T-helper 9 cell (primary cell): ENCODE measurements at regions not wholly inside any gene's neighbourhood (a gene's known extent, or its start where the extent isn't known, plus 50 kb on each side); places are given as distances from the start of the nearest gene placed in this dataset.
"Not testable (repeated sequence)": the region's sequence is repeated elsewhere in the genome, so short reads cannot be mapped to it uniquely, and the experiment has no call there.

Experiments
- DNase-seq: peaks from one replicate; pipeline ENCODE4 v3.0.0-alpha.2; 2020

DNA sequence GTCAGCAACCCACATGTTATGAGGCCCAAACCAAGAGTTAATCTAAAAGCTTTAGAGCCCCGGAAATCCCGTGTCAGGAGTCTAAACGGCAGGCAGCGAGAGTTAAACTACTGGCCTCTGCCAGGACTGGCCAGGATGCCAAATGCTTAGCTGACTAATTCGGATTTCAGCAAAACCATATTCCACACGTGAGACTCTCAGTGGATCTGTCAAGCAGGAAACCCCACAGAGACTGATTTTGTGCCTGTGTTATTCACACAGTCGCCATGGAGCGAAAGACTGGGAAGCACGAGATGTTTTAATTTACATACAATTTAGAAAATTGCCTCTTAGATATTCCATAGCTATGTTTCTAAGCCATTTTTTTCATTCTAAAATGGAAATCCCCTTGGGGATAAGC lies 152.9 kb downstream of the RNASET2 start:
- no peak for DNase-seq

DNA sequence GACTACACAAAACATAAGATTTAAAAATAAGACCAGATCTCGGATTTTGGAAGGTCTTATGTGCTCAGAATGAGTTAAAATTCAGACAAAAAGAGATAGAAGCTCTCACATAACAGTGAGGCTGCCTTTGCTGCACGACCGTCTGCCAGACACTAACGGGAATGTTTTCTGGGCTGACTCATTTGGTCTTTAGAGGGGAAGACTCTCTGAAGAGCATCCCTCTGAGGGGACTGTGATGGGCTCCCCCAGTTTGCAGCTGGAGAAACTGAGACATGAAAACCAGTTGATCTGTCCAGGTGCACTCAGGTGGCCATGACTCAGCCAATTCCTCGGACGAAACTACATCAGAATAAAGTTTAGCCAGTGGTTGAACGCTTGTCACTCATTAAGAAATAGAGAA lies 153.9 kb downstream of the RNASET2 start:
- DNase-seq, result no peak

DNA sequence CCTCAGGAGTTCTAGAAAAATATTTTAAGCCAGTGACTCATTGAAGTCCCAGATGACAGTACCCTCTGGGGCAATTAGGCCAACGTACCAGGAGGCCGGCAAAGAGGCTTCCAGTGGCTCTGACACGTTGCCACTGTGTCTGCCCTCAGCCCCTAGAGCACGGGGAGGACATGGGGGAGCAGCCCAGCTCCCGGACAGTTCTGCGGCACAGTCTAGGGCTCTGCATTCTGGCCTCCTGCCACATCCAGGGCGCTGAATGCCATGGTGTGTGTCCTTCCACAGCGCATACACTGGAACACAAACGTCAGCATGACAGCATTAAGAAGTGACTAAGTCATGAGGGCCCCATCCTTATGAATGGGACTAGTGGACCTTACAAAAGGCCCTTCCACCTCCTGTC lies 156.2 kb downstream of the RNASET2 start:
- no peak for DNase-seq

DNA sequence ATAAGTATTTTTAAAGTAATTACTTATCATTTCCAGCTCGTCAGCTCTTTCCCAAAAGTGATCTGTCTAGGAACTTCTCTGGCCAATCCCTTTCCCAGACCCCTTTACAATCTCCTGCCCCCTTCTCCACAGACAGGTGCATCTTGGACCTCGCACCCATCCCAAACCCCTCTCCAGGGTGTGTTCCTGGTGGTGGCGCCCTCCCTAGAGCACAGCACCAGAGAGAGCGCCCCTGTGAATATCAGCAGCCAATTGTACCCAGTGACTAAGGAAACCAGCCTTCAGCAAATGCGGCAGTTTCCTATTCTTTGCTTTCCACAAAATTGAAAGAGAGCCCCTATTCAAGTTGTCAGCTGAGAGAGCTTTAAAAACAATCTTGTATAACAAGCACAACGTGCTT lies 157.7 kb downstream of the RNASET2 start:
- DNase-seq, result no peak

DNA sequence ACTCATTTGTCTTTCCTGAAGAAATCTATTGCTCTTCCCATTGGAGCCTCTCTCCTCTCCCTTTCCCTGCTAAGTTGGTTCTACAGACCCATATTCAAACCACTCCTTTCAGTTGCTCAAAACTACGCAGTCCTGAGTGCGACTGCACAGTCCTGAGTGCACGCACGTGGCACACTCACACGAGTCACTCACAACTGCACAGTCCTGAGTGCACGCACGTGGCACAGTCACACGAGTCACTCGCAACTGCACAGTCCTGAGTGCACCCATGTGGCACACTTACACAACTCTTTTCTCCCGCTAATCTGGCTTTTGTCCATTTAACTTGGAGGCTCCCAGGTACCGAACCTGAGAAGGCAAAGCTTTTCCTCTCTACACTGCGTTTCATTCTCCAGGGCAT lies 159.7 kb downstream of the RNASET2 start:
- no peak for DNase-seq

DNA sequence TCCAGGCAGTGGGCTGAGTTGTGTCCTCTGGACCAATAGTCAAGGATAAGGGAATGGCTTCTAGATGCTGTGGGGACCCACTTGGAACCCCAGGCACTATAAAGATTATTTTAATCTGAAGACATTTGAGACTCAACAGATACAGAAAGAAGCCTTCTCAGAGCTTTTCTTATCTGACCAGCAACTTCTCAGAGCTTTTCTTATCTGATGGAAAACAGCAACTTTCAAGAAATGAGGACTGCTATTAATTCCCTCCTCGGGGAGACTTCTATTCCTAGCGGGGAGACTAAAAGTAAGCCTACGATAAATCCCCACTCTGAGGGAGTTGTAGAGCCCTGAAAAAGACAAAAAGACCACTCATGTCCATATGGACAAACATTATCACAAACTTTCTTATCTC lies 160.5 kb downstream of the RNASET2 start:
- no peak for DNase-seq

DNA sequence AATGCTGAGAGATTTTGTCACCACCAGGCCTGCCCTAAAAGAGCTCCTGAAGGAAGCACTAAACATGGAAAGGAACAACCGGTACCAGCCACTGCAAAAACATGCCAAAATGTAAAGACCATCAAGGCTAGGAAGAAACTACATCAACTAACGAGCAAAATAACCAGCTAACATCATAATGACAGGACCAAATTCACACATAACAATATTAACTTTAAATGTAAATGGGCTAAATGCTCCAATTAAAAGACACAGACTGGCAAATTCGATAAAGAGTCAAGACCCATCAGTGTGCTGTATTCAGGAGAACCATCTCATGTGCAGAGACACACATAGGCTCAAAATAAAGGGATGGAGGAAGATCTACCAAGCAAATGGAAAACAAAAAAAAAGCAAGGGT lies 163.8 kb upstream of the RPS6KA2 start:
- DNase-seq, result not testable (repeated sequence)

DNA sequence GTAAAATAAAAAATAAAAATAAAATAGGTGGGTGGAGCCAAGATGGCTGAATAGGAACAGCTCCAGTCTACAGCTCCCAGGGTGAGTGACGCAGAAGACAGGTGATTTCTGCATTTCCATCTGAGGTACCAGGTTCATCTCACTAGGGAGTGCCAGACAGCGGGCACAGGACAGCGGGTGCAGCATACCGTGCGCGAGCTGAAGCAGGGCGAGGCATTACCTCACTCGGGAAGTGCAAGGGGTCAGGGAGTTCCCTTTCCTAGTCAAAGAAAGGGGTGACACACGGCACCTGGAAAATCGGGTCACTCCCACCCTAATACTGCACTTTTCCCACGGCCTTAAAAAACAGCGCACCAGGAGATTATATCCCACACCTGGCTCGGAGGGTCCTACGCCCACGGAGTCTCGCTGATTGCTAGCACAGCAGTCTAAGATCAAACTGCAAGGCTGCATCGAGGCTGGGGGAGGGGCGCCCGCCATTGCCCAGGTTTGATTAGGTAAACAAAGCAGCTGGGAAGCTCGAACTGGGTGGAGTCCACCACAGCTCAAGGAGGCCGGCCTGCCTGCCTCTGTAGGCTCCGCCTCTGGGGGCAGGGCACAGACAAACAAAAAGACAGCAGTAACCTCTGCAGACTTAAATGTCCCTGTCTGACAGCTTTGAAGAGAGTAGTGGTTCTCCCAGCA lies 161.9 kb upstream of the RPS6KA2 start:
- DNase-seq, result not testable (repeated sequence)

DNA sequence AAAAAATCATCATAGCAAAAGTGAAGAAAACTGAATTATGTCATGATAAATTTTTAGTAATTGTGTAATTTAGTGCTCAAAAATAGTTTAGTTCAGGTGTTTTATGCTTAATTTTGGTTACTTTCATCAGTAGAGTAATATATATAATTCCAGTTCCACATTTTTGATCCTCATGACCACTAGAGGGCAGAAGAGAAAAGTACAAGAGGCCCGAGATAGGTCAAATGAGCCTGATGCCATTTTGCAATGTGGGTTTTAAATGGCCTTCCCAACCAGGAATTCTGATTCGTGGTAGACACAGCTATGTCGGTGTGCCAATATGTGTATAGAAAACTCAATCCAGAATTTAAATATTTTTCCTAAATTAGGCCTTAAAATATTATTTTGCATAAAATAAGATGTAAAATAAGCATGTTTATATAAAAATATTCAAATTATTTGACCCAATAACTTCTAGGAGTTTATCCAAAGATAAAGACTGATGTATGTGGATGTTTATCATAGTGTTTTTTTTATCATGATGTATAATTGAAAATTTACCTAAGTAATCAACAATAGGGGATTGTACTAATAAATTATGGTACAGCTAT lies 159.7 kb upstream of the RPS6KA2 start:
- no peak for DNase-seq

DNA sequence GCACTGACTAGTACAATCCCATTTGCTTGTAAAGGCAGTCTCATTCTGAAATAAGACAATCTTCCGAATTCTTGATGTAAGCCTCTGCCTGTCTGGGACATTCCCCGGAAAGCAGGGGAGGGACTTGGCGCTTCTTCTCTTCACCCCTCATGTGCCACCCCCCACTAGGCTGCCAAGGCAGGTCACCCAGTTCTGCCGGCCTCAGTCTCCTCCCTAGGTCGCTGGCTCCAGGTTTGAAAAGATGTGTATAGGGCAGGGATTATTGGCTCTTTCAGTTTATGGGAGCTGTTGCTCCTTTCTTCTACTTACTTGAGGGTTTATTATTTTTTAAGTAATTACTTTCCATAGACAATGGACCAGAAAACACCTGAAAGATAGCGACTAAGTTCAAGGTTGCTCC lies 158.1 kb upstream of the RPS6KA2 start:
- no peak for DNase-seq

DNA sequence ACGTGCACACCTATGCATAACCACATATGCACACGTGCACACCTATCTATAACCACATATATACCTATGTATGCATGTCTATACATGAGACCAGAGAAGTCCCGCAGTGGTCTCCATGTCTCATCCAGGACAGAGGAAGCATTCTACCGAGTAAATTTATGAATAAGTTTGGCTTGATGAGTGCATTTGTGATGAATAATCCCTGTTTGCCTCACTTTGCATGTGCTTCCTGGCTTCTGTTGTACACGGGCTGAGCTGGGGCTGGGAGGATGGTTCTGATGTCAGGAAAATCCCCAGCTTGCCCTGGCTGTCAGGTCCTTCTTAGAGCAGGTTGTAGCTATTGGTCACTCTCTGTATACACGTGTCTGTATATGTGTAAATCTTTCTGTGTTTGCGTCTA lies 157.6 kb upstream of the RPS6KA2 start:
- DNase-seq, result no peak

DNA sequence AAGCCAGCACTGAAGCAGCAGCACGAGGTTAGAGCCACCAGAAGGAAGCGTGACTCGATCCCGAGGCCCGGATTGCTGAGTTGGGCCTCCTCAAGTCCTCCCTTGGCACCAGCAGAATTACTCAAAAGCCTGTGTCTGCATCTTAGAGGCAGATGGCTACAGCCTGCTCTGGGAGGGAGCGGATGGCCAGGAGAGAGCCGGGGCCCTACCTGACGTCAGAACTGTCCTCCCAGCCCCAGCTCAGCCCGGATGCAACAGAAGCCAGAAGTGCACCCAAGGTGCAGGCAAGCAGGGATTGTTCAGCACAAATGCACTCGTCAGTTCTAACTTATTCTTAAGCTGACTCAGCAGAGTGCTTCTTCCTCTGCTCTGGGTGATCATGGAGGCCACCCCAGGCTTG lies 155.5 kb upstream of the RPS6KA2 start:
- DNase-seq, result no peak

DNA sequence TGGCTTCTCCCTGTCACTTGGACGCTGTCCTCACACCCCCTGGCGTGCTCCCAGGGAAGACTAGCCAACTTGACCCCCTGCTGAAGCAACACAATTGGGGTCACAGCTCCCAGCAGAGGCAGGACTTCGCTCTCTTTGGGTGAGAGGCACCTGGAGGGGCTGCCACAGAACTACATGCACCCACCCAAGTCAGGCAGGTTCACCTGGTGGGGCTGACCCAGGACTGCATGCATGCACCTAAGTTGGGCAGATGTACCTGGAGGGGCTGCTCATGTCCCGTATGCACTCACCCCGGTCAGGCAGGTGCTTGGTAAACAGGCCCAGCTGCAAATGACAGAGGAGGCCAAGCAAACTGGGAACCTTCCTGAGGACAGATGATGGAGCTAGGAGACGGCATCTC lies 154.3 kb upstream of the RPS6KA2 start:
- DNase-seq, result no peak

DNA sequence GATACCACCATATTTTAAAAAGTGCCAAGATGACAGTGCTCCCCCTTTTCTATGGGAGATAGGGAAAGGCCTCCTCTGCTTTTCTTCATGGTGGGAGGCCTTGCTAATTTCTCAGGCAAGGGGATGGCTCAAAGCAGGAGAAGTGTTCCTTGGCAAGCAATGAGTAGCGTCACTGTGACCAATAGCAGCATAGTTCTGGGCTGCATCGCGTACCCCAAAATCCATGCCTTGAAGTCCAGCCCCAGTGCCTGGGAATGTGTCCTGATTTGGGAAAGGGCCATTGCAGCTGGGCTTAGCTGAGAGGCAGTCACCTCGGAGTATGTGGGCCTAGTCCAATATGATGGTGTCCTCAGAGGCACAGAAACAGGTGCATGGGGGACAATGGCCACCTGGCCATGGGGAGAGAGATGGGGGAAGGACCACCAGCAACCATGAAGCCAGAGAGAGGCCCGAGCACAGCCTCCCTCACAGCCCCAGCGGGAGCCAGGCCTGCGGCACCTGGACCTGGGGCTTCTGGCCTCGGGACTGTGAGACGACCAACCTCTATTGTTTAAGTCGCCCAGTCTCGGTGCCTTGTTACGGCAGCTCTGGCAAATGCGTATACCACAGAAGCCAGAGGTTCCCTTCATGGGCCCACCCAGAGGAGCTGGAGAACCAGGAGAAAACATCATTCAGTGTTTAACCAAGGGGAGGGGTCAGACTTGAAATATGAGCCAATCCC lies 153.1 kb upstream of the RPS6KA2 start:
- no peak for DNase-seq

DNA sequence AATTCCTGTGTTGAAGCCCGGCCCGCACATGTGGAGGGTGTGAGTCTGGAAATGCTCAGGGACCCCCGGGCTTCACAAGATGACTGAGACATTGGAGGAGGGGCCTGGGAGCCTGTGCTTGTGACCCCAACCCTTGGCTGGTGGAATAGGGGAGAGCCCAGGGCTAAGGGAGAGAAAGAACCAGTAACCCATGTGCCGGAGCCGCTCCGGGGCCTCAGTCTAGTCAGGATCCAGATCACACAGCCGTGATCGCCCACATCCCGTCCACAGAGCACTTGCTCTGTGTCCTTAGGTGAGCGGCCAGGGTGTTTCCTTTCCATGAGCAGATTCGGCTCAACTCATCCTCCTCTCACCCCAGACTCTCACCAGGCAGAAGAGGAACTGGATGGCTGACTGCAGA lies 152.3 kb upstream of the RPS6KA2 start:
- DNase-seq, result no peak

DNA sequence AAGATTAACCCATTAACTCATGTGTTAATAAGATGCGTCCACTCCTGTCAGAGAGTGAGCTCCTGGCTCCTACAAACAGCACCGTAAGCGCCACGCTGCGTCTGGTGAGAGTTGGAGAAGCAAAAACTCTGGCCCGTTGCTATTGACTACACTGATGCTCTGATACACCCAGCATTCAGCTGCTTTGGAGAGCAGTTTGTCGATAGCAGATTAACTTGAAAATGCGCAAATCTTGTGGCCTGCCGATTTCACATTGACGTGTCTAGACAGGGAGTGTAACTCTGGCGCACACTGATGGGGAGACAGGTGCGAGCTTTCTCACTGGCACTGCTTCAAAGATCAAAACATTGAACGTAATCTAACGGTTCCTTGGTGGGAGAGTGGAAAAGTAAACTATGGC lies 151.7 kb upstream of the RPS6KA2 start:
- no peak for DNase-seq

DNA sequence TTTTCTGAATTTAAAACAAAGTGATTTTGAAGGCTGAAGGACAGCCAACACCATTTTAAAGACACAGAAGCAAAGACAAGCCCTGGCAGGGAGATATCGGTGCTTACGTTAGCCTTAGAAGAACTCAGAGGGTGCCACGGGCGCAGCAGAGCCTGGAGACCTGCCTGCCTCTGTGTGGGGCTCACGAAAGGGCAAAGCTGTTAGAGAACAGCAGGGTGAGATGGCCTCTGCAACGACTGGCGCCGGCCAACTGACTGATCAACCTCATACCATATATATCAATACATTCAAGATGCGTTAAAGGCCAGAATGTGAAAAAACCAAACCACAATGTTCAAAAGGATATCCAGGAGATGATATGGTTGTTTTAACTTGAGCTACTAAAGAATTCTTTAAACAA lies 151.0 kb upstream of the RPS6KA2 start:
- no peak for DNase-seq

DNA sequence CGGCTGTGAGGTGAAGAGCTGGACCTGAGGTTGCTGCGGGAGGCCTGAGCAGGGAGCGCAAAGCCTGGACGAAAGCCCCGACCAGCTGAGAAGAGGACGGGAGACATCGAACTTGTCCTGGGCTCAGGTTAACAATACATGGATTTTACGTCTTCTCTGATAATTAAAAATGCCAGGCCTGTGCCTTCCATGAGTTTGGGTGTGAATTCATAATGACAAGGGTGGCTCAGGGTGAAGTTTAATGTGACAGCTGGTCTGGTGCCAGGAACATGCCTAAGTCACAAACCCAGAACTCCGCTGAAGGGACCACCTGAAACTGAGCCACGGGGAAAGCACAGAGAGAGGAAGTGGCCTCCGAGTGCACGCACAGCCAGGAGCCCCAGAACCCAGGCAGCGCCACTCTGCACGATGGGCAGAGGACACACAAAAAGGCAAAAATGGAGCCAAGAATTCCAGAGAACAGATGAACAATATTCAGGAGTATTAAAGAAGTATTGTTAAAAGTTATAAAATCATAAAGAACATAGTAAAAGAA lies 150.1 kb upstream of the RPS6KA2 start:
- no peak for DNase-seq

DNA sequence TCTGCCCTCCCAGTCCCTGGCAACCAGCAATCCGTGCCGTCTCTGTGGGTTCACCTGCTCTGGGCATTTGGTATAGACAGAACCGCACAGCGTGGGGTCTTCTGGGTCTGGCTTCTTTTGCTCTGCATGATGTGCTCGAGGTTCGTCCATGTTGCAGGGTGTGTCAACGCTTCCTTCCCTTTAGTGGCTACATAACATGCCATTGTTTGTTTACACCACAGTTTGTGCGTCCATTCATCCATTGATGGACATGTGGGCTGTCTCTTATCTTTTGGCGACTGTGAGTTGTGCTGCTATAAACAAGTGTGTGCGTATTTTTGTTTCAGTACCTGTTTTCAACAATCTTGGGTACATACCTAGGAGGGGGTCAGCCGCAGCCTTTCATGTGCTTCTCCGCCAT lies 149.5 kb upstream of the RPS6KA2 start:
- DNase-seq, result no peak

DNA sequence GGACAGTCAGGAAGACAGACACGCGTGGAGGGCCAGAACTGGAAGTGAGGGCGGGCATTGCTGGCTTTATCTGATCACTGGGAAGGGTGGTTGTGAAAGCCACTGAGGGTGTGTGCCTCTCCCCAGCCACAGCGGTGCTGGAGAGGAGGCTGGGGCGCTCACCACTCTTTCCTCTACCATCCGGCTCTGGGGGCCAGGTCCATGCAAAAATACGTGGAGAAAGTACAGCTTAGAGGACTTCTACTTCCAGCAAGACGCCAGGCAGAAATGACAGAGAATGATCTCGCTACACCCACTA lies 148.8 kb upstream of the RPS6KA2 start:
- no peak for DNase-seq

DNA sequence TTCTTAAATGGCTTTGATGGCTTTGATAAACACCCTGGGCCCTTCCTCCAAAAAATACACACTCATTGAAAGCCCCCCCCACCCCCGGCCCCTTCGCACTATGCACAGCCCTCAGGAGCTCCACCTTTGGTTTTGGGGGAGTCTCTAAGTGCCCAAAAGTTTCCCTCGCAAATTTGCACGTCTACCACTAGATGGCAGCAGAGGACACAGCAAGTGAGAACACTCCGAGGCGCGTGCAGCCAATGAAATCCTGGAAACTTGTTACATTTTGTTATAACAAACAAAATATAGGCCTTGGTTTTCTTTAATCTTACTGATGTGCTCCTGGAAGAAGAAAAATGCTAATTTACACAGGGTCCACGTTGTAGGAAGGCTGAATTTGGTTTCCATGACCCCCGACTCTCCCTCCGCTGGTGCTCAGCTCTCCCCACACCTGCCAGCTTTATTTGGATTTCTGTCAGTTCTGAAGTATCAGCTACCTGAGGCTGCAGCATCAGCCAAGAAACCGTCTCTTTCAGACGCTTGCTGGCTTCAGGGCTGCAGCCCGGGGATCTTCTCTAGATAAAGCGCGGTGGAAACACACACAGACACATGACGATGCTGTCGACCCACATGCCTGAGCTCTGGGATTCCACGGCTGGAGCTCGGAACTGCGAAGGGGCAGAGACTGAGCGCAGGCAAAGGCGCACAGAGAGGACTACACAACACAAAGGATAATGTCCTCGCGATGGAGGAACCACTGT lies 148.3 kb upstream of the RPS6KA2 start:
- DNase-seq, result peak; percentile 52

DNA sequence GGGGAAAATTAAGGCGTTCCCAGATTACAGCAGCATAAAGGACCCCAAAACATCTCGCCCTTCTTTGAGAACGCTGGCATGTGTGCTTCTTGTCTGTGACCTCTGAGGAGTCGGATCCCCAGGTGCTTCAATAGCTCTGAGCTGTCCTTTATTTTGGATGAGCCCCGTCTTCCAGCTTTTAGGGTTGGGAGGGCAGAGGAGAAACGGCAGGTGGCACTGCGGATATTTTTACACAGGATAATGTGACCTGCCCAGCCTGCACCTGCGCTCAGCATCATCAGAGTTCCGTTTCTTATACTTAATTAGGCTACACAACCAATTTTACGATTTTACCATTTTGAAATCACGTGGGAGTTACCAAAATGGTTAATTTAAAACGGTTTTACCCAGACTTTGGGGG lies 147.7 kb upstream of the RPS6KA2 start:
- DNase-seq, result no peak

DNA sequence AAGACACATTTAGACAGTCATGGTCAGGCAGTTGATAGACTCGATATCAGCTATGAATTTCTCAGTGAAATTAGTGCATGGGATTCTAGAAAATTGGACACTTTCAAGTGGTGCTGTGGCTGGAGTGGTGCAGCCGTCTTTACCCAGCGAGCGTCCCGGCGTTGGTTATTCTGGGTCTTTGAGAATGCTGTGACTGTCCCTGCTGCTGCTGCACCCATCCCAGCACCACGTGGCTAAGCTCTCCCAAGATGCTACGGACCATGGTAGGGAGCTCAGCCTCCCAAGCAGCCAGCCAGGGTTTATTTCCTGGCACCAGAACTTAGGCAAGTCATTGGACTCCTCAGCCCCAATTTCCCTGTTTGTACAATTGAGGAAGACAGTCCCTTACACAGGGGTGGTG lies 147.2 kb upstream of the RPS6KA2 start:
- DNase-seq, result no peak

DNA sequence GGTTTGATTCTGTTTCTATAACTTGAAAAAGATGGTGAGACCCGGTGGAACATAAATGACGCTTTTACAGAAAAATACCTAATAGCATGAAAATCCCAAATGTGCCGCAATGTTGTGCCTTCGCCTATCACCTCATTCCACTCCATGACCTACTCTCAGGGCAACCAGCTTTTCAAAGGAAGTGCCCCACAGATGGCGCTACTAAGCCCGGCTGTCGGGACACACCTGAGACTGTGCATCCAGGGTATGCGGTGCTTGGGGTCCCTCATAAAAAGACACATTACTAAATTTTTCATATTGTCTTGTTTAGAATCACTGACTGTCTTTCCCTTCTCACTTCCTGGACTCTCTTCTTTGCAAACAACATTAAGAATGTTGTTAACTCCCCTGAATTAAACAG lies 145.5 kb upstream of the RPS6KA2 start:
- DNase-seq, result no peak
